Lower leg skin (tissue), 4 donors: ENCODE measurements at regions not wholly inside any gene's neighbourhood (a gene's known extent, or its start where the extent isn't known, plus 50 kb on each side); places are given as distances from the start of the nearest gene placed in this dataset.

ENCODE experiments used
- DNase-seq, 2 donors: peaks; one replicate each; pipeline ENCODE4 v3.0.0-alpha.2; 2019; ENCODE audit warnings: low spot score in 2 of 2
- H3K4me3 ChIP-seq: fragments of 200-600 bp; sonication (generic); 2 replicates; pipeline ENCODE4 v1.5.1; 2017; ENCODE audit warnings: mild to moderate bottlenecking, low read depth; ENCODE audit not compliant: poor library complexity, severe bottlenecking
- POLR2A ChIP-seq, 2 donors: fragments of 450-650 bp; IDR thresholded peaks; one replicate each; pipeline ENCODE4 v1.6.1; 2016 to 2017; ENCODE audit warnings: antibody characterized with exemption in 2 of 2, mild to moderate bottlenecking in 1 of 2, moderate library complexity in 1 of 2
- WGBS, 2 donors: methylation state at CpG; one replicate each; pipeline ENCODE4 v1.1.5; 2018; 5-methylcytosine and 5-hydroxymethylcytosine counted together
- intact Hi-C: fragments of 100-400 bp; cut with DNase I; formaldehyde crosslinking; loops from one replicate; pipeline ENCODE4 v1.15.0; 2023; ENCODE audit warnings: low total_unique reads
- TF ChIP-seq, protein P1 (sequence below), 3 donors: fragments of 450-650 bp; IDR thresholded peaks; one replicate each; pipeline ENCODE4 v1.5.1; 2016; ENCODE audit warnings: antibody characterized with exemption in 3 of 3, mild to moderate bottlenecking in 3 of 3, moderate library complexity in 2 of 3

DNA sequence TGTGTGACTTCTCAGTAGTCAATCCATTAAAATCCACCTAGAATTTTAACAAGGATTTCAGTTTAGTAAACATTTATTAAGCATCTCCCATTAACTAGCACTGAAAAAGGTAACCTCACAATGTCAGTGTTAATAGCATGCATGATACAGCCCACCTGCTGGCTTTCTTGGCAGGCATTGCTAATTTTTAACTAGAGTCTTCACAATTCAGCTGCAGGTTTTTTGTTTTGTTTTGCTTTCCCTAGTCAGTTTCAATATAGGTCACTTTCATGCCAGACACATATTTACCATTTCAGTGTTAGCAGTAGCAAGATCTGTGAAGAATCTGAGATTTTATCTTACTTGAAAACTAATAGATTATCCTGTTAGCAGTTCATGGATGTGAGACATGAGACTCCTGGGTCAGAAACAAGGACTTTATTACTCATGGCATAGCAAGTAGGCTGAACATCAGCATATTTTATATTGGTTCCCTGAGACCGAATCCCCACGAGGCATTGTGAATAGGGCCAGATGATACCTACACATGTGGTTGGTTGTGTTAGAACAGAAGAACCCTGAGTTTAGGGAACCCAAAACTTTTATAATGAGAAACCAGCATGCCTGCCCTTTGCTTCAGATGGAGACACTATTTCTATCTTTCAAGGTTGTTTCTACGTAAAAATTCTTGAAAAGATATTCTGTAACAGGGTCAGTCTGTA, 198.0 kb upstream of the HTR2A start:
- H3K4me3 ChIP-seq = no peak overlapping the region
- TF ChIP-seq, protein P1, sequence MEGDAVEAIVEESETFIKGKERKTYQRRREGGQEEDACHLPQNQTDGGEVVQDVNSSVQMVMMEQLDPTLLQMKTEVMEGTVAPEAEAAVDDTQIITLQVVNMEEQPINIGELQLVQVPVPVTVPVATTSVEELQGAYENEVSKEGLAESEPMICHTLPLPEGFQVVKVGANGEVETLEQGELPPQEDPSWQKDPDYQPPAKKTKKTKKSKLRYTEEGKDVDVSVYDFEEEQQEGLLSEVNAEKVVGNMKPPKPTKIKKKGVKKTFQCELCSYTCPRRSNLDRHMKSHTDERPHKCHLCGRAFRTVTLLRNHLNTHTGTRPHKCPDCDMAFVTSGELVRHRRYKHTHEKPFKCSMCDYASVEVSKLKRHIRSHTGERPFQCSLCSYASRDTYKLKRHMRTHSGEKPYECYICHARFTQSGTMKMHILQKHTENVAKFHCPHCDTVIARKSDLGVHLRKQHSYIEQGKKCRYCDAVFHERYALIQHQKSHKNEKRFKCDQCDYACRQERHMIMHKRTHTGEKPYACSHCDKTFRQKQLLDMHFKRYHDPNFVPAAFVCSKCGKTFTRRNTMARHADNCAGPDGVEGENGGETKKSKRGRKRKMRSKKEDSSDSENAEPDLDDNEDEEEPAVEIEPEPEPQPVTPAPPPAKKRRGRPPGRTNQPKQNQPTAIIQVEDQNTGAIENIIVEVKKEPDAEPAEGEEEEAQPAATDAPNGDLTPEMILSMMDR (IDR thresholded peaks at IDR 0.05) = no peak
- no peak for TF ChIP-seq POLR2A (IDR thresholded peaks at IDR 0.05)
- intact Hi-C loops = no loop called here
- DNase-seq = no peak
- 76 to 94% methylated on average over 3 of the region's 3 CpGs for WGBS, 2 donors

GRCh38 chr13:47092202-47092601, 195.3 kb upstream of the HTR2A start:
- WGBS, 2 donors = 82 to 87% methylated on average over 2 of the region's 2 CpGs
- no peak overlapping the region for H3K4me3 ChIP-seq
- intact Hi-C loops = no loop called here
- DNase-seq = no peak
- TF ChIP-seq, protein P1 (IDR thresholded peaks at IDR 0.05) = no peak
- no peak for TF ChIP-seq POLR2A (IDR thresholded peaks at IDR 0.05)

GRCh38 chr13:47087841-47088240, 191.0 kb upstream of the HTR2A start:
- TF ChIP-seq, protein P1 (IDR thresholded peaks at IDR 0.05) = no peak
- TF ChIP-seq POLR2A (IDR thresholded peaks at IDR 0.05) = no peak
- H3K4me3 ChIP-seq = no peak overlapping the region
- 55 to 66% methylated on average over 1 of the region's 1 CpG for WGBS, 2 donors
- intact Hi-C loops = no loop called here
- no peak for DNase-seq

DNA sequence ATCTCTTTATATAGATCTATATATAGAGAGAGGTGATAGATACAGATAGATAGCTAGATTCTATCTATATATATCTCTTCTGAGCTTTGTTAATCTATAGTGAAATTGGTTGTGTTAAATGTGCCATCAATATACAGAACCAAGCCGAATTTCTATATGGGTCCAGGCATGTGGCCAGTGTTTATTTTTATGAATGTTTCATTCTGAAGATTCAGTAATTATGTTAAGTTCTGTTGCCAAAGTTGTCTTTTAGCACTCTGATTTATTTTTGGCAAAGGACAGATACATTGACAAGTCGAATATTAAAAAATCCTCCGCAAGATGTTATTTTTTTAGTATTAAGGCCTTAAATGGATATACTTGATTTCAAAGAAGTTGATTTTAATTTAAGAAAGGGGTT, 190.4 kb upstream of the HTR2A start:
- no peak for DNase-seq
- intact Hi-C loops = no loop called here
- WGBS, 2 donors = 57 to 62% methylated on average over 3 of the region's 3 CpGs
- no peak overlapping the region for H3K4me3 ChIP-seq
- TF ChIP-seq, protein P1 (IDR thresholded peaks at IDR 0.05) = no peak
- no peak for TF ChIP-seq POLR2A (IDR thresholded peaks at IDR 0.05)

GRCh38 chr13:47085346-47085745, 188.5 kb upstream of the HTR2A start:
- intact Hi-C loops = no loop called here
- TF ChIP-seq POLR2A (IDR thresholded peaks at IDR 0.05) = no peak
- TF ChIP-seq, protein P1 (IDR thresholded peaks at IDR 0.05) = no peak
- whole genome bisulfite sequencing, 2 donors = 39 to 44% methylated on average over 1 of the region's 1 CpG
- no peak overlapping the region for H3K4me3 ChIP-seq
- DNase-seq = no peak

GRCh38 chr13:47081850-47082249, 185.0 kb upstream of the HTR2A start:
- DNase-seq = no peak
- no peak overlapping the region for H3K4me3 ChIP-seq
- 13 to 26% methylated on average over 1 of the region's 1 CpG for WGBS, 2 donors
- TF ChIP-seq, protein P1 (IDR thresholded peaks at IDR 0.05) = no peak
- intact Hi-C loops = no loop called here
